ENCODE measurements at regions not wholly inside any gene's neighbourhood (a gene's known extent, or its start where the extent isn't known, plus 50 kb on each side); places are given as distances from the start of the nearest gene placed in this dataset.

GRCh38 chr1:10935724-10936123 lies 76.7 kb upstream of the TARDBP start:
- POLR2A ChIA-PET, result no interaction called here
- H3K9me3 Mint-ChIP-seq, result peaks cover 9% of the 10 kb centered on the region
- H3K27ac Mint-ChIP-seq, result no peak overlapping the region
- no peak for DNase-seq
- peaks cover 35% of the 10 kb centered on the region for H3K4me1 Mint-ChIP-seq
- no peak overlapping the region for H3K4me3 Mint-ChIP-seq
- H3K27me3 Mint-ChIP-seq, result peaks cover 44% of the 10 kb centered on the region
- H3K36me3 Mint-ChIP-seq (ENCODE audit: low read depth), result peaks cover 2% of the 10 kb centered on the region
- CTCF ChIA-PET, result no interaction called here

DNA sequence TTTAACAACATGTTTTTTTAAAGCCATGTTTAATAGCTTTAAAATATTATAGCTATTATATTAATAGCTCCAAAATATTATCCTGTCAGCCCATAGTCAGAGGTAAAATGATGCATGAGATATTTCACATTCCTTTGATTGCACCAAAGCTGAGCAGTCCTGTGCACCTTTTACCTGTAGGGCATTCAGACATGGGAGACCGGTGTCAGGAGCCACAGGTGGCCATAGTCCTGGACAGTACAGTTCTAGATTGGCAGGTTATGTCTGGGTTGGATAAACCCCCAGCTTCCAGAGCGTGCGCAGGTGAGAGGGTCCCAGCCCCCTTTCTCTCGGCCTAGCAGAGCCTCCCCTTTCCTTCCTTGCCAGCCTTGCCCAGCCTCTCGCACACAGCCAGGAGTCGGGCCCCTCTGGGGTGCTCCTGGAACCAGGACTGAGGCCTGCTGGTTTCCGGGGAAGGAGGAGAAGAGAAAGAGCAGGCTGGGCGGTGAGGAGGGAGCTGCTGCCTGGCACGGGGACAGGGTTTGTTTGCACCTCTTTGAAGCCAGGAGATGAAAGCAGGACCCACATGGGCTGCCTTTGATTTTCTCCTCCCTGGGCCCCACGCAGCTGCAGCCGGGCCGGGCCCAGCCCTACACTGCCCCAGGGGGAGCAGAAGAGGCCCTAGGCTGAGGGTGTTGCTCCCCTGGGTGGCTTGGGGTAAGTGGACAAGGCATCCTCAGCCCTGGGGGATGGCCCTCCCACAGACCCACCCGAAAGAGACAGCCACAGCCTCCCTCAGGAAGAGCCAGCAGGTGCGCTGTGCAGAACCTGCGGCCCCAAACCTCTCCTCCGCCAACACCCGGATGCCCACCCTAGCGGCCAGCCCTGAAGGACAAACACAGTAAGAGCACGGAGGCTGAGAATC lies 75.2 kb upstream of the TARDBP start:
- CTCF ChIA-PET, result interaction anchor here (0.6 to 1.1 kb wide), 3 partner anchors 8 to 443 kb away, joined by 3 read pairs; no protein-coding TSS in a partner anchor
- POLR2A ChIA-PET, result no interaction called here
- Mint-ChIP-seq H3K36me3 (ENCODE audit: low read depth) (no peaks in the 10 kb centered on the region), H3K27ac (no peak overlapping the region), H3K4me3 (no peak overlapping the region), H3K4me1 (peaks cover 35% of the 10 kb centered on the region), H3K9me3 (peaks cover under 1% of the 10 kb centered on the region), H3K27me3 (peaks cover 46% of the 10 kb centered on the region)
- no peak for DNase-seq

DNA sequence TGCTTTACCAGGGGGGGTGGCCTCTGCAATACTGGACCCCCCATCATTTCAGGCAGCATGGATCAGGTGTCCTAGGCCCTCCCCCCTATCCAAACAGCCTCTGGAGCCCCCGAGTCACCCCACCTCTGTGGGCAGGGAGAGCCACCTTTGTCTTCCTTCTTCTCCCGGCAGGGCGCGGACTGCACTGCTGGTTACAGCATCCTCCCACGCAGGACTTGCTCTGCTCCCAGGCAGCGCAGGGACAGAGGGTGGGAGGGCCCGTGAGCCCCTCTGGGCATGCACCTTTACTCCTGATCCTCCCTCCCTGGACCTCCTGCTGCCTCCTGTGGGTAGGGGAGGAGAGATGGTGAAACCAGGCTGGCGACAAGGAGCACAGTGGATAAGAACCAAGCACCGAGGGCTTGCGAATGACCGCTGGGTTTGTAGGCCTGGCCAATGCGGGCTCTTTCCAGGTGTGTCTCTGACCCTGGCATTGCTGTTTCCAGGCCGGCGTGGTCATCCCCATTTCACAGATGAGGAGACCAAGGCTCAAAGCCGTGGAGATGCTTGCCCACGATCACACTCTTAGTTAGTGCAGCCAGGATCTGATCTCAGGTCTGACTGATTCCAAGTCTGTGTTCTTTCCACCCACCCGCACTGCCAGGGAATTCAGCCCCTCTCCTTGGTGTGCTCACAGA lies 73.6 kb upstream of the TARDBP start:
- POLR2A ChIA-PET, result no interaction called here
- H3K36me3 Mint-ChIP-seq (ENCODE audit: low read depth), result no peaks in the 10 kb centered on the region
- no peak overlapping the region for H3K27ac Mint-ChIP-seq
- no peak overlapping the region for H3K4me3 Mint-ChIP-seq
- CTCF ChIA-PET, result interaction anchor here (0.5 kb wide), 1 partner anchor 37 kb away, joined by 3 read pairs; no protein-coding TSS in a partner anchor
- no peak for DNase-seq
- peaks cover 36% of the 10 kb centered on the region for H3K4me1 Mint-ChIP-seq
- peaks cover 55% of the 10 kb centered on the region for H3K27me3 Mint-ChIP-seq
- H3K9me3 Mint-ChIP-seq, result no peaks in the 10 kb centered on the region

DNA sequence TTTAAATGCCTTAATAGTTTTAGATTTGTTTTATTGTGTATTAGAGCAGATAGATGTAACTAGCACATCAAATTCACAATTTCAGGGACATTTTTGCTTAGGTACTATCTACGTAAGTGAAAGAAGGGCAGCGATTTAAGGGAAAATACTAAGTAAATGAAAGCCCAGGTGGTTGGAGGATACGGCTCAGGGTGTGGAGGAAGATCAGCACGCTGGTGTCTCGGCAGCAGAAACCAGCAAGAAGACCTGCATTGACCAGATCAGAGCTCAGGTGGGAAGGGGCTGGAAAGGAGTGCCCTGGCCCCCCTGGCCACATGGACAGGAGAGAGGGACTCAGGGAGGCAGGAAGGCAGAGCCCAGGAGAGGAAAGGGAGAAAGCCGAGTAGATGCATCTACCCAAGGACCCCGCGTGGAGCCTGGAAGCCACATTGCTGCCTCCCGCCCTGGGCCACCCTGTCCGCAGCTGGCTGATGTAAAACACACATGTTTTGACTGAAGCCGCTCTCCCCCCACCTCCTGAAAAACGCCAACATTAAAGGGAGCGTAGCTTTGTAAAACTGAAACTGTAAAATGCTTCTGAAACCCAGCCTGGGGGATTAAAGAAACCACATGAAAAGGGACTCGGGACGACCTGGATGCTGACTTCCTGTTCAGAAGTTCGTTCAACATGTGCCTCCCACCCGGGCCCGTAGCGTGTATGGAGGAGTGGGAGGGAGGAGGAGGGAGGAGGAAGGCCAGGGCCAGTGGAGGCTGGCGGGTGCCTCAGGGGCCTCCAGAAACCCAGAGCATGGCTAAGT lies 72.6 kb upstream of the TARDBP start:
- Mint-ChIP-seq H3K27me3 (peaks cover 65% of the 10 kb centered on the region), H3K4me1 (peaks cover 40% of the 10 kb centered on the region), H3K27ac (peak overlapping the region; percentile 51), H3K9me3 (no peaks in the 10 kb centered on the region), H3K4me3 (peak overlapping the region; percentile 60), H3K36me3 (ENCODE audit: low read depth) (no peaks in the 10 kb centered on the region)
- CTCF ChIA-PET, result interaction anchor here (0.6 to 1.2 kb wide), 3 partner anchors 10 to 127 kb away, joined by 3 to 4 read pairs (median 3); no protein-coding TSS in a partner anchor
- POLR2A ChIA-PET, result interaction anchor here (0.6 to 1.1 kb wide), 2 partner anchors 15 to 16 kb away, joined by 3 read pairs; no protein-coding TSS in a partner anchor
- DNase-seq, result peak; percentile 75

DNA sequence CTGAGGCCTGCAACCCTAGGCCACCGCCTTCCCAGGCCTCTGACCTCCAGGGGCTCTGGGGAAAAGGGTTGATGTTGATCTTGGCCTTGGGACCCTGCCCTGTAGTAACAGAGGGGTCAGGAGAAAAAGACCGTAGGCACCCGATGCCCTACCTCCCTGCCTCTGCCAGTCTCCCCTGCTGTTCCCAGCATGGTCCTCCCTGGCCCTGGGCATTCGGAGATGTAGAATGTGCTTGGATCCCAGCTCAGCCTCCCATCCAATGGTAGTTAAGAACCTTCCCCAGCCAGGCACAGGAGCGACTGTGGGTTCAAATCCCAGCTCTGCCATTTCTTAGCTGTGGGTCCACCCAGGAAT lies 72.0 kb upstream of the TARDBP start:
- H3K27ac Mint-ChIP-seq, result peak overlapping the region; percentile 51
- H3K9me3 Mint-ChIP-seq, result no peaks in the 10 kb centered on the region
- CTCF ChIA-PET, result interaction anchor here (1.0 to 1.2 kb wide), 2 partner anchors 9 to 17 kb away, joined by 3 to 4 read pairs; no protein-coding TSS in a partner anchor
- peaks cover 67% of the 10 kb centered on the region for H3K27me3 Mint-ChIP-seq
- no peaks in the 10 kb centered on the region for H3K36me3 Mint-ChIP-seq (ENCODE audit: low read depth)
- H3K4me3 Mint-ChIP-seq, result peak overlapping the region; percentile 60
- no peak for DNase-seq
- POLR2A ChIA-PET, result interaction anchor here (1.1 kb wide), 1 partner anchor 16 kb away, joined by 3 read pairs; no protein-coding TSS in a partner anchor
- peaks cover 40% of the 10 kb centered on the region for H3K4me1 Mint-ChIP-seq

DNA sequence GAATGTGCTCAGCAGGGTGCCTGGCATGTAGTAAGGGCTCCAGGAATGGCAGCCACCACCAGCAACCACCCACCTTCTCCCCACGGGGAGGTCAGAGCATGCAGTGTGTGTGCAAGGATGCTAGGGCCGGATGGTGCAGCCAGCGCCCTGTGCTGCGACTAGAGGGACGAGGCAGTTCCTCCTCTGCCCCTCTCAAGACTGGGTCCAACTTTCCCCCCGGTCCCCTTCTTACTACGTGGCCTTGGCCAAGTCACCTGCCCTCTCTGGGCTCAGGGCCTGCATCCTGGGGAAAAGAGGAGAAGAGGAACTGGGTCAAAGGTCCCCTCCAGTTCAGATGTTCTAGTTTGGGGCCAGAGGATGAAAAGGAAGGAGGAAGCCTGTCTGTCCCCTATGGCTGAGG lies 71.6 kb upstream of the TARDBP start:
- no peak for DNase-seq
- H3K27ac Mint-ChIP-seq, result no peak overlapping the region
- no peaks in the 10 kb centered on the region for H3K36me3 Mint-ChIP-seq (ENCODE audit: low read depth)
- CTCF ChIA-PET, result interaction anchor here (1.2 kb wide), 1 partner anchor 9 kb away, joined by 4 read pairs; no protein-coding TSS in a partner anchor
- peaks cover 67% of the 10 kb centered on the region for H3K27me3 Mint-ChIP-seq
- POLR2A ChIA-PET, result no interaction called here
- H3K4me1 Mint-ChIP-seq, result peaks cover 40% of the 10 kb centered on the region
- no peaks in the 10 kb centered on the region for H3K9me3 Mint-ChIP-seq
- H3K4me3 Mint-ChIP-seq, result no peak overlapping the region

GRCh38 chr1:10941891-10942541 lies 70.4 kb upstream of the TARDBP start:
- Mint-ChIP-seq H3K4me3 (no peak overlapping the region), H3K27me3 (peaks cover 64% of the 10 kb centered on the region), H3K36me3 (ENCODE audit: low read depth) (no peaks in the 10 kb centered on the region), H3K27ac (no peak overlapping the region), H3K9me3 (no peaks in the 10 kb centered on the region), H3K4me1 (peaks cover 40% of the 10 kb centered on the region)
- POLR2A ChIA-PET, result no interaction called here
- CTCF ChIA-PET, result interaction anchor here (0.6 to 1.2 kb wide), 3 partner anchors 8 to 22 kb away, joined by 3 to 4 read pairs (median 3); no protein-coding TSS in a partner anchor
- DNase-seq, result peak; percentile 49

GRCh38 chr1:10942542-10942912 lies 69.9 kb upstream of the TARDBP start:
- Mint-ChIP-seq H3K4me1 (peaks cover 37% of the 10 kb centered on the region), H3K4me3 (no peak overlapping the region), H3K36me3 (ENCODE audit: low read depth) (no peaks in the 10 kb centered on the region), H3K27ac (no peak overlapping the region), H3K9me3 (no peaks in the 10 kb centered on the region), H3K27me3 (peaks cover 60% of the 10 kb centered on the region)
- ChIA-PET POLR2A (no interaction called here), CTCF (interaction anchor here (0.6 to 1.2 kb wide), 3 partner anchors 8 to 21 kb away, joined by 3 to 4 read pairs (median 3); no protein-coding TSS in a partner anchor)
- DNase-seq, result no peak

DNA sequence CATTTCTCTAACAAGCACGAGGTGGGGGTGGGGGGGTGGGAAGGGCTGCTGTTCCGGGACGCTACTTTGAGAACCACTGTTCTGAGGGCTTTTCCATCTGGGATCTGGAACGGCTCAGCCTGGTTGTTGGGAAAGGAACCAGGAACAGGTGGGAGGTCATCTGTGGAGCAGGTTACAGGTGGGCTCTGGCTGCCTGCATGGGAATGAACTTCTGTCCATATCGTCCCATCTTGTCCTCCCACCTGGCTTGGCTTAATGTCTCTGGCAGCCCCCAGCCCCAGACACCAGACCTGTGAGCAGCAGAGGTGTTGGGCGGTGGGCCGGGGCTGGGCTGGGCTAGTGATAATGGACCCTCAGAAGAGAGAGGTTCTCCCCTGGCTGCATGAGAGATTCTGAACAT lies 69.4 kb upstream of the TARDBP start:
- DNase-seq, result no peak
- H3K36me3 Mint-ChIP-seq (ENCODE audit: low read depth), result no peaks in the 10 kb centered on the region
- ChIA-PET CTCF (no interaction called here), POLR2A (no interaction called here)
- no peak overlapping the region for H3K4me3 Mint-ChIP-seq
- peaks cover 56% of the 10 kb centered on the region for H3K27me3 Mint-ChIP-seq
- peaks cover 37% of the 10 kb centered on the region for H3K4me1 Mint-ChIP-seq
- no peak overlapping the region for H3K27ac Mint-ChIP-seq
- no peaks in the 10 kb centered on the region for H3K9me3 Mint-ChIP-seq

DNA sequence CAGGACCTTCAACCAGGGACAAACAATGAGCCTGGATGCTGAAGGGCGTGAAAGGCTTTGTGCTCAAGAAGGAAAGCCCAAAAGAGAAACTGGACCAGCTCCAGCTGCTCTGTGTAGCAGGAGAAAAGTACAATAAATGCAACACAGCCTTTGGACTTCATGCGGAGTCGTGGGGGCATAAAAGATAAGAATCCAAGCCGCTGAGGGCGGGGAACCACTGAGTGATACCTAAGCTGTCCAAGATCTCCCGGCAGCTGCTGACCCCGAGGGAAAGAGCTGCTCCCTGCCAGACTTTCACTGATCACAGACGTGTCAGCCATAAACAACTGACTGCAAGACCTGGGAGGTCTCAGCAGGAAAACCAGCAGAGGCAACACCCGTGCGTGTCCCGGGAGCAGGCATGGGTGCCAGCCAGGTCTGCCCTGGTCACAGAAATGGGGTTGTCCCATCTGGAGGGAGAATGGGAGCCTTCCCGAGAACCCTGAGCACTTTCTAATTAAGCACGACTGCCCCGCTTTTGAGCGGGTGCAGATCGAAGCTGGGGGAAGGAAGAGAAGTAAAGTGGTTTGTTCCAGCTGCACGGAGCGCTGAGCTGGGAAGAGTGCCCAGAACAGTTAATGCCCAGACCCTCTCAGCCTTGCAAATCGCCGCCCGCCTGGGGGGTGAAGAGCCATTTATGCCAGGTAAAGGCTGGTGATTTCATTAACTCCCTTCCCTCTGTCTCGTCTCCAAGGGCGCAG lies 68.3 kb upstream of the TARDBP start:
- Mint-ChIP-seq H3K36me3 (ENCODE audit: low read depth) (no peaks in the 10 kb centered on the region), H3K4me3 (no peak overlapping the region), H3K27ac (no peak overlapping the region), H3K27me3 (peaks cover 48% of the 10 kb centered on the region), H3K4me1 (peaks cover 33% of the 10 kb centered on the region), H3K9me3 (no peaks in the 10 kb centered on the region)
- no peak for DNase-seq
- CTCF ChIA-PET, result interaction anchor here (1.5 kb wide), 1 partner anchor 450 kb away, joined by 3 read pairs; no protein-coding TSS in a partner anchor
- POLR2A ChIA-PET, result no interaction called here

- H3K9me3 Mint-ChIP-seq, result no peaks in the 10 kb centered on the region
- peaks cover 14% of the 10 kb centered on the region for H3K4me1 Mint-ChIP-seq
- H3K36me3 Mint-ChIP-seq (ENCODE audit: low read depth), result no peaks in the 10 kb centered on the region
- H3K4me3 Mint-ChIP-seq, result no peak overlapping the region
- H3K27me3 Mint-ChIP-seq, result peaks cover 37% of the 10 kb centered on the region
- no peak overlapping the region for H3K27ac Mint-ChIP-seq
- ChIA-PET POLR2A (no interaction called here), CTCF (no interaction called here)
- no peak for DNase-seq
Observed at GRCh38 chr1:10945991-10946509, 66.4 kb upstream of the TARDBP start.
